WTC11 (cell line): ENCODE measurements at regions not wholly inside any gene's neighbourhood (a gene's known extent, or its start where the extent isn't known, plus 50 kb on each side); places are given as distances from the start of the nearest gene placed in this dataset.

Experiments used
- ATAC-seq: fragments of 200-7000 bp; cut with Tn5 transposase; 2 replicates; pipeline ENCODE4 v1.10.0; 2021; ENCODE audit warnings: mild to moderate bottlenecking, moderate library complexity
- CTCF ChIA-PET: fragments of 300-600 bp; sonication (Branson Sonifier 250); formaldehyde crosslinking; loops from one replicate; lab custom pipeline; 2021; ENCODE audit warnings: antibody characterized with exemption; lab: Charles Lee
- POLR2A ChIA-PET: fragments of 350-600 bp; sonication (Branson Sonifier 250); formaldehyde crosslinking; loops from one replicate; lab custom pipeline; 2021; ENCODE audit warnings: antibody characterized with exemption; lab: Charles Lee
- DNase-seq: peaks from one replicate; pipeline ENCODE4 v3.0.0; 2021; ENCODE audit warnings: low spot score
- H3K27ac Mint-ChIP-seq: 2 replicates; pipeline ENCODE4 v1.8.0; 2021; ENCODE audit warnings: mixed read lengths
- H3K27me3 Mint-ChIP-seq: 2 replicates; pipeline ENCODE4 v1.8.0; 2021; ENCODE audit warnings: low read depth, mild to moderate bottlenecking, moderate library complexity, mixed read lengths
- H3K36me3 Mint-ChIP-seq: 2 replicates; pipeline ENCODE4 v1.8.0; 2021; ENCODE audit warnings: mixed read lengths
- H3K4me1 Mint-ChIP-seq: 2 replicates; pipeline ENCODE4 v1.8.0; 2022; ENCODE audit warnings: mixed read lengths
- H3K4me3 Mint-ChIP-seq: 2 replicates; pipeline ENCODE4 v1.8.0; 2021; ENCODE audit warnings: mild to moderate bottlenecking, moderate library complexity, mixed read lengths
- H3K9me3 Mint-ChIP-seq: 2 replicates; pipeline ENCODE4 v1.8.0; 2021; ENCODE audit warnings: mixed read lengths
- ATF1 ChIP-seq: sonication (generic); formaldehyde crosslinking; IDR thresholded peaks from 2 replicates; pipeline ENCODE4 v1.8.1; 2023; ENCODE audit warnings: mild to moderate bottlenecking, moderate library complexity, missing genetic modification reagents
- ATF2 ChIP-seq: sonication (generic); formaldehyde crosslinking; IDR thresholded peaks from 2 replicates; pipeline ENCODE4 v1.8.1; 2022; ENCODE audit warnings: low read depth, missing genetic modification reagents, borderline replicate concordance
- E2F1 ChIP-seq: sonication (generic); formaldehyde crosslinking; IDR thresholded peaks from 2 replicates; pipeline ENCODE4 v1.8.0; 2022; ENCODE audit warnings: mild to moderate bottlenecking, missing genetic modification reagents
- ESRRA ChIP-seq: sonication (generic); formaldehyde crosslinking; IDR thresholded peaks from 2 replicates; pipeline ENCODE4 v1.8.1; 2022; ENCODE audit warnings: mild to moderate bottlenecking, missing genetic modification reagents, borderline replicate concordance
- ETV6 ChIP-seq: sonication (generic); formaldehyde crosslinking; IDR thresholded peaks from 2 replicates; pipeline ENCODE4 v1.8.1; 2022; ENCODE audit warnings: mild to moderate bottlenecking, missing genetic modification reagents
- FOXP1 ChIP-seq: sonication (generic); formaldehyde crosslinking; IDR thresholded peaks from 2 replicates; pipeline ENCODE4 v1.8.0; 2022; ENCODE audit warnings: missing genetic modification reagents, mild to moderate bottlenecking, moderate library complexity, borderline replicate concordance
- FOXP4 ChIP-seq: sonication (generic); formaldehyde crosslinking; IDR thresholded peaks from 2 replicates; pipeline ENCODE4 v1.8.0; 2022; ENCODE audit warnings: mild to moderate bottlenecking, missing genetic modification reagents
- JAZF1 ChIP-seq: fragments of 250-450 bp; sonication (Bioruptor Pico); IDR thresholded peaks from 2 replicates; pipeline ENCODE4 v1.9.0; 2021; ENCODE audit warnings: moderate library complexity, mild to moderate bottlenecking, inconsistent platforms
- MXD4 ChIP-seq: fragments of 250-450 bp; sonication (Bioruptor Pico); IDR thresholded peaks from 2 replicates; pipeline ENCODE4 v1.8.0; 2021; ENCODE audit warnings: mild to moderate bottlenecking, moderate library complexity, borderline replicate concordance
- RELA ChIP-seq: sonication (generic); formaldehyde crosslinking; IDR thresholded peaks from 2 replicates; pipeline ENCODE4 v1.8.1; 2022; ENCODE audit warnings: missing genetic modification reagents, mild to moderate bottlenecking, borderline replicate concordance
- RORB ChIP-seq: fragments of 250-450 bp; sonication (Bioruptor Pico); IDR thresholded peaks from 2 replicates; pipeline ENCODE4 v1.9.0; 2021; ENCODE audit warnings: mild to moderate bottlenecking
- SOX15 ChIP-seq: fragments of 250-450 bp; sonication (Bioruptor Pico); IDR thresholded peaks from 2 replicates; pipeline ENCODE4 v1.9.0; 2021; ENCODE audit warnings: mild to moderate bottlenecking
- TEAD1 ChIP-seq: sonication (generic); formaldehyde crosslinking; IDR thresholded peaks from 2 replicates; pipeline ENCODE4 v1.8.0; 2022; ENCODE audit warnings: mild to moderate bottlenecking, missing genetic modification reagents
- TEAD4 ChIP-seq: sonication (generic); formaldehyde crosslinking; IDR thresholded peaks from 2 replicates; pipeline ENCODE4 v1.8.0; 2022; ENCODE audit warnings: mild to moderate bottlenecking, missing genetic modification reagents
- ZBTB21 ChIP-seq: sonication (generic); formaldehyde crosslinking; IDR thresholded peaks from 2 replicates; pipeline ENCODE4 v1.8.1; 2023; ENCODE audit warnings: mild to moderate bottlenecking, missing genetic modification reagents, borderline replicate concordance
- ZNF416 ChIP-seq: fragments of 250-450 bp; sonication (Bioruptor Pico); IDR thresholded peaks from 2 replicates; pipeline ENCODE4 v1.9.0; 2021; ENCODE audit warnings: mild to moderate bottlenecking, inconsistent platforms
- ZNF423 ChIP-seq: fragments of 250-450 bp; sonication (Bioruptor Pico); IDR thresholded peaks from 2 replicates; pipeline ENCODE4 v2.1.2; 2022; ENCODE audit warnings: mild to moderate bottlenecking, moderate library complexity
- ZNF512 ChIP-seq: sonication (generic); formaldehyde crosslinking; IDR thresholded peaks from 2 replicates; pipeline ENCODE4 v1.8.1; 2022; ENCODE audit warnings: missing genetic modification reagents, borderline replicate concordance
- ZNF532 ChIP-seq: fragments of 250-450 bp; sonication (Bioruptor Pico); IDR thresholded peaks from 2 replicates; pipeline ENCODE4 v1.9.0; 2021; ENCODE audit warnings: mild to moderate bottlenecking, borderline replicate concordance

GRCh38 chr2:235293061-235293460, 200.8 kb upstream of the AGAP1 start:
- ATAC-seq (no peak), DNase-seq (no peak)
- ChIA-PET POLR2A (no interaction called here), CTCF (no interaction called here)
- Mint-ChIP-seq H3K27me3 (no peaks in the 10 kb centered on the region), H3K4me3 (no peak overlapping the region), H3K27ac (no peak overlapping the region), H3K36me3 (peaks cover 6% of the 10 kb centered on the region; the same call in 1 of the 2 replicates), H3K4me1 (peaks cover 10% of the 10 kb centered on the region; the same call in 1 of the 2 replicates), H3K9me3 (peaks cover 21% of the 10 kb centered on the region)
- TF ChIP-seq MXD4 (CRISPR knock-in tag) = no peak
- TF ChIP-seq E2F1 (CRISPR knock-in tag) = no peak
- no peak for TF ChIP-seq ZBTB21 (CRISPR knock-in tag)
- TF ChIP-seq ZNF416 (CRISPR knock-in tag) = no peak
- no peak for TF ChIP-seq TEAD1 (CRISPR knock-in tag)
- TF ChIP-seq ZNF512 (CRISPR knock-in tag) = no peak
- no peak for TF ChIP-seq ATF2
- TF ChIP-seq ATF1 (CRISPR knock-in tag) = no peak
- no peak for TF ChIP-seq FOXP4 (CRISPR knock-in tag)
- no peak for TF ChIP-seq JAZF1
- TF ChIP-seq FOXP1 (CRISPR knock-in tag) = no peak
- no peak for TF ChIP-seq ZNF532
- no peak for TF ChIP-seq ETV6 (CRISPR knock-in tag)
- TF ChIP-seq SOX15 (CRISPR knock-in tag) = no peak

- Mint-ChIP-seq H3K27ac (no peak overlapping the region), H3K27me3 (peaks cover 3% of the 10 kb centered on the region; the same call in 1 of the 2 replicates), H3K4me3 (no peak overlapping the region), H3K36me3 (peaks cover 6% of the 10 kb centered on the region; the same call in 1 of the 2 replicates), H3K9me3 (peaks cover 21% of the 10 kb centered on the region), H3K4me1 (peaks cover 10% of the 10 kb centered on the region; the same call in 1 of the 2 replicates)
- TF ChIP-seq ESRRA (CRISPR knock-in tag) = no peak
- TF ChIP-seq ZNF512 (CRISPR knock-in tag) = no peak
- no peak for TF ChIP-seq ZNF423 (CRISPR knock-in tag)
- TF ChIP-seq TEAD4 (CRISPR knock-in tag) = no peak
- TF ChIP-seq ATF1 (CRISPR knock-in tag) = no peak
- no peak for TF ChIP-seq RELA (CRISPR knock-in tag)
- no peak for TF ChIP-seq RORB (CRISPR knock-in tag)
- ChIA-PET CTCF (no interaction called here), POLR2A (no interaction called here)
- no peak for DNase-seq
- ATAC-seq = no peak
Measured at GRCh38 chr2:235295831-235296230, 198.0 kb upstream of the AGAP1 start.
